OCI-LY1 (cell line): ENCODE measurements at regions not wholly inside any gene's neighbourhood (a gene's known extent, or its start where the extent isn't known, plus 50 kb on each side); places are given as distances from the start of the nearest gene placed in this dataset.

Experiments
- H2AFZ ChIP-seq: fragments of 200-600 bp; sonication (generic), shearing (Covaris generic); 2 replicates; pipeline ENCODE4 v1.6.0; 2014; ENCODE audit warnings: antibody characterized with exemption, mild to moderate bottlenecking, low read length
- H3F3A ChIP-seq: fragments of 200-600 bp; sonication (generic), shearing (Covaris generic); 2 replicates; pipeline ENCODE4 v1.6.0; 2014; ENCODE audit warnings: mild to moderate bottlenecking, antibody characterized with exemption, low read length, moderate library complexity; ENCODE audit not compliant: insufficient read depth
- H3K27ac ChIP-seq: fragments of 200-600 bp; sonication (generic); 2 replicates; pipeline ENCODE4 v1.5.1; 2014; ENCODE audit warnings: low read length, mixed run types, mild to moderate bottlenecking, low read depth; ENCODE audit not compliant: poor library complexity, severe bottlenecking
- H3K27me3 ChIP-seq: fragments of 200-600 bp; sonication (generic); 2 replicates; pipeline ENCODE4 v1.6.0; 2014; ENCODE audit warnings: antibody characterized with exemption, mild to moderate bottlenecking, low read length, moderate library complexity; ENCODE audit not compliant: insufficient read depth
- H3K36me3 ChIP-seq: fragments of 200-600 bp; sonication (generic); 2 replicates; pipeline ENCODE4 v1.6.1; 2014; ENCODE audit warnings: mild to moderate bottlenecking, antibody characterized with exemption, low read length, moderate library complexity, mixed read lengths; ENCODE audit not compliant: insufficient read depth
- H3K4me1 ChIP-seq: fragments of 200-600 bp; sonication (generic); 2 replicates; pipeline ENCODE4 v1.5.1; 2014; ENCODE audit warnings: mild to moderate bottlenecking, low read length, moderate library complexity; ENCODE audit not compliant: insufficient read depth, severe bottlenecking
- H3K4me2 ChIP-seq: fragments of 200-600 bp; sonication (generic), shearing (Covaris generic); 2 replicates; pipeline ENCODE4 v1.6.1; 2014; ENCODE audit warnings: low read length
- H3K4me3 ChIP-seq: fragments of 200-600 bp; sonication (generic); 2 replicates; pipeline ENCODE4 v1.5.1; 2014; ENCODE audit warnings: low read length, low read depth, mild to moderate bottlenecking, mixed read lengths; ENCODE audit not compliant: poor library complexity, severe bottlenecking
- H3K79me2 ChIP-seq: fragments of 200-600 bp; shearing (Covaris generic); 2 replicates; pipeline ENCODE4 v1.6.1; 2016; ENCODE audit warnings: mixed run types, low read length, mixed read lengths; ENCODE audit not compliant: insufficient read depth
- H3K9ac ChIP-seq: fragments of 200-600 bp; sonication (generic), shearing (Covaris generic); 2 replicates; pipeline ENCODE4 v1.6.1; 2014; ENCODE audit warnings: mild to moderate bottlenecking, low read length, mixed read lengths
- H3K9me2 ChIP-seq: fragments of 200-600 bp; sonication (generic), shearing (Covaris generic); 2 replicates; pipeline ENCODE4 v1.6.1; 2014; ENCODE audit warnings: low read depth, mild to moderate bottlenecking, low read length, mixed read lengths
- H3K9me3 ChIP-seq: fragments of 200-600 bp; shearing (Covaris generic); 2 replicates; pipeline ENCODE4 v1.6.1; 2014; ENCODE audit warnings: low read length, mixed read lengths
- H4K20me1 ChIP-seq: fragments of 200-600 bp; sonication (generic), shearing (Covaris generic); 2 replicates; pipeline ENCODE4 v1.6.0; 2016; ENCODE audit warnings: mild to moderate bottlenecking, low read length; ENCODE audit not compliant: insufficient read depth
- EZH2 ChIP-seq: fragments of 200-600 bp; sonication (generic), shearing (Covaris generic); IDR thresholded peaks from 2 replicates; pipeline ENCODE4 v1.8.0; 2017; ENCODE audit warnings: borderline replicate concordance, mixed run types, mild to moderate bottlenecking, antibody characterized with exemption, low read length, moderate library complexity, mixed read lengths
- TF ChIP-seq, protein P1 (sequence below): fragments of 200-600 bp; sonication (generic), shearing (Covaris generic); IDR thresholded peaks from 2 replicates; pipeline ENCODE4 v1.5.1; 2017; ENCODE audit warnings: mild to moderate bottlenecking, antibody characterized with exemption, low read length, moderate library complexity, mixed read lengths

DNA sequence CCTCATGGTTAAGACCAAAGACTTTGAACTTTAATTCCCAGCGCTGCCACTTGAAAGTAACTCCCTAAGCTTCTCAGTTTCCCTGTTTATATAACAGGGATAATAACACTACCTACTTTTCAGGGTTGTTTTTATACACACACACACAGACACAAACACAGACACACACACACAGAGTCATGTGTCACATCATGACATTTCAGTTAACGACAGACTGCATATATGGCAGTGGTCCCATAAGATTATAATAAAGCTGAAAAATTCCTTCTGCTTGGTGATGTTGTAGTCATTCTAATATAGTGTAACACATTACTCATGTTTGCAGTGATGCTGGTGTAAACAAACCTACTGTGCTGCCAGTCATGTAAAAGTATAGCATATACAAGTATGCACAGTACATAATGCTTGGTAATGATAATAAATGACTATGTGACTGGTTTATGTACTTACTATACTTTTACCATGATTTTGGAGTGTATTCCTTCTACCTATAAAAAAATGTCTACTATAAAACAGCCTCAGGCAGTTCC is 89.2 kb upstream of the ITGA4 start:
- peaks cover 22% of the 10 kb centered on the region for H3K4me1 ChIP-seq
- TF ChIP-seq EZH2 = no peak
- TF ChIP-seq, protein P1, sequence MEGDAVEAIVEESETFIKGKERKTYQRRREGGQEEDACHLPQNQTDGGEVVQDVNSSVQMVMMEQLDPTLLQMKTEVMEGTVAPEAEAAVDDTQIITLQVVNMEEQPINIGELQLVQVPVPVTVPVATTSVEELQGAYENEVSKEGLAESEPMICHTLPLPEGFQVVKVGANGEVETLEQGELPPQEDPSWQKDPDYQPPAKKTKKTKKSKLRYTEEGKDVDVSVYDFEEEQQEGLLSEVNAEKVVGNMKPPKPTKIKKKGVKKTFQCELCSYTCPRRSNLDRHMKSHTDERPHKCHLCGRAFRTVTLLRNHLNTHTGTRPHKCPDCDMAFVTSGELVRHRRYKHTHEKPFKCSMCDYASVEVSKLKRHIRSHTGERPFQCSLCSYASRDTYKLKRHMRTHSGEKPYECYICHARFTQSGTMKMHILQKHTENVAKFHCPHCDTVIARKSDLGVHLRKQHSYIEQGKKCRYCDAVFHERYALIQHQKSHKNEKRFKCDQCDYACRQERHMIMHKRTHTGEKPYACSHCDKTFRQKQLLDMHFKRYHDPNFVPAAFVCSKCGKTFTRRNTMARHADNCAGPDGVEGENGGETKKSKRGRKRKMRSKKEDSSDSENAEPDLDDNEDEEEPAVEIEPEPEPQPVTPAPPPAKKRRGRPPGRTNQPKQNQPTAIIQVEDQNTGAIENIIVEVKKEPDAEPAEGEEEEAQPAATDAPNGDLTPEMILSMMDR = no peak

DNA sequence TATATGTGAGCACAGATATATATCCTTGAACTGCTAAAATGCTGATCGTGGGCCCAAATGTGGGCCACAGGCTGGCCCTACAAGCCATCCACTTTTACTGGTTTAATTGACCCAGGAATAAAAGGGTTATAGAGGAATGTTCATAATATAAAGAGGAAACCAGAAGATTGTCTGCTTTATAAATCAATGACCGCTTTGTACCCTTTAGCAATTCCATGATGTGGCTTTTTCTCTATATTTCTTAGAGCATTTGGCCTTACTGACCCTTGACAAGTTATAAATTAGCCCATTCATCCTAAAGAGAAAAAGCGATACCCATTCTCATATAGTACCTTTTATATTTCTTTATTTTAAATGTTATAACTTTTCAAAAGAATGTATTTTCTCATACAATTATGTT is 87.1 kb upstream of the ITGA4 start:
- no peak overlapping the region for H2AFZ ChIP-seq
- no peak overlapping the region for H3K4me2 ChIP-seq
- H3K4me3 ChIP-seq = no peak overlapping the region

More for the DNA sequence above, 89.2 kb upstream of the ITGA4 start:
- H3K9me2 ChIP-seq = no peaks in the 10 kb centered on the region
- no peak overlapping the region for H3K27ac ChIP-seq
- H3K36me3 ChIP-seq = no peaks in the 10 kb centered on the region
- no peak overlapping the region for H3K9ac ChIP-seq
- no peak overlapping the region for H2AFZ ChIP-seq
- no peaks in the 10 kb centered on the region for H4K20me1 ChIP-seq
- no peaks in the 10 kb centered on the region for H3K9me3 ChIP-seq
- no peak overlapping the region for H3K4me3 ChIP-seq
- no peaks in the 10 kb centered on the region for H3F3A ChIP-seq
- H3K4me2 ChIP-seq = no peak overlapping the region
- no peaks in the 10 kb centered on the region for H3K79me2 ChIP-seq
- no peaks in the 10 kb centered on the region for H3K27me3 ChIP-seq

DNA sequence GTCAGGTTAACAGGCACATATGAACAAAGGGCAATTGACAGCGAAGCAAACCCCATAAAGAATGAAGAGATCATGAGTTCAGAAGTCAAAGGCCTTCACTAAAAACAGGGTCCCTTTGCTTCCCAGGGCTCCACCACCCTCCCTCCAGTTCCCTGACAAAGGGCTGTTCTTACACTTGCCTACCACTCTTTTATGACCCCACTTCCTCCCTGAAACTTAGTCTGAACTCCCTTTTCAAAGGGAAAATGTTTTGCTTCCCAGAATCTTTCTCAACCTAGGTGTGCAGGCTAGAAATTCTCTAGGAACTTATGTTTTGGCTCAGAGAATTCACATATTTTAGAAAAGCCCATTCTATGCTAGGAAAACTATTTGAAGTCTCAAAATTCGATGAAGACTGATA is 86.0 kb upstream of the ITGA4 start:
- H3K9ac ChIP-seq = no peak overlapping the region
- H3K4me1 ChIP-seq = peaks cover 37% of the 10 kb centered on the region
- no peaks in the 10 kb centered on the region for H3K9me3 ChIP-seq
- H3K36me3 ChIP-seq = no peaks in the 10 kb centered on the region
- H3K27me3 ChIP-seq = no peaks in the 10 kb centered on the region
- TF ChIP-seq, protein P1 = no peak
- TF ChIP-seq EZH2 = no peak
- H3K79me2 ChIP-seq = no peaks in the 10 kb centered on the region
- no peak overlapping the region for H2AFZ ChIP-seq
- H3K9me2 ChIP-seq = no peaks in the 10 kb centered on the region
- no peak overlapping the region for H3K4me3 ChIP-seq
- H4K20me1 ChIP-seq = no peaks in the 10 kb centered on the region
- no peak overlapping the region for H3K4me2 ChIP-seq
- H3K27ac ChIP-seq = no peak overlapping the region
- no peaks in the 10 kb centered on the region for H3F3A ChIP-seq

More for the DNA sequence above, 87.1 kb upstream of the ITGA4 start:
- TF ChIP-seq, protein P1 = no peak
- TF ChIP-seq EZH2 = no peak
- no peaks in the 10 kb centered on the region for H3F3A ChIP-seq
- no peaks in the 10 kb centered on the region for H3K79me2 ChIP-seq
- no peaks in the 10 kb centered on the region for H3K27me3 ChIP-seq
- peaks cover 26% of the 10 kb centered on the region for H3K4me1 ChIP-seq
- no peaks in the 10 kb centered on the region for H3K9me3 ChIP-seq
- H3K27ac ChIP-seq = no peak overlapping the region
- H3K36me3 ChIP-seq = no peaks in the 10 kb centered on the region
- no peaks in the 10 kb centered on the region for H3K9me2 ChIP-seq
- no peaks in the 10 kb centered on the region for H4K20me1 ChIP-seq
- no peak overlapping the region for H3K9ac ChIP-seq
